HFF-Myc (cell line): ENCODE measurements at regions not wholly inside any gene's neighbourhood (a gene's known extent, or its start where the extent isn't known, plus 50 kb on each side); places are given as distances from the start of the nearest gene placed in this dataset.

Experiments used
- DNase-seq: peaks from one replicate; pipeline ENCODE4 v3.0.0-alpha.2; 2011; ENCODE audit warnings: low read depth; ENCODE audit errors: extremely low read depth
- H3K4me3 ChIP-seq: replicated peaks from 2 replicates; pipeline ENCODE4 v1.5.1; 2011; ENCODE audit warnings: low read depth, mild to moderate bottlenecking, control low read depth, low read length
- CTCF ChIP-seq: IDR thresholded peaks from 2 replicates; pipeline ENCODE4 v1.5.1; 2012; ENCODE audit warnings: mild to moderate bottlenecking, low read depth, low read length, control low read depth; ENCODE audit errors: missing control alignments

- no peak overlapping the region for H3K4me3 ChIP-seq
- DNase-seq, result no peak
- TF ChIP-seq CTCF, result no peak
Observed at GRCh38 chr20:39777610-39778009, 815.5 kb downstream of the DHX35 start.

GRCh38 chr20:39775110-39775509, 813.0 kb downstream of the DHX35 start:
- no peak overlapping the region for H3K4me3 ChIP-seq
- DNase-seq, result peak; percentile 71
- no peak for TF ChIP-seq CTCF

DNA sequence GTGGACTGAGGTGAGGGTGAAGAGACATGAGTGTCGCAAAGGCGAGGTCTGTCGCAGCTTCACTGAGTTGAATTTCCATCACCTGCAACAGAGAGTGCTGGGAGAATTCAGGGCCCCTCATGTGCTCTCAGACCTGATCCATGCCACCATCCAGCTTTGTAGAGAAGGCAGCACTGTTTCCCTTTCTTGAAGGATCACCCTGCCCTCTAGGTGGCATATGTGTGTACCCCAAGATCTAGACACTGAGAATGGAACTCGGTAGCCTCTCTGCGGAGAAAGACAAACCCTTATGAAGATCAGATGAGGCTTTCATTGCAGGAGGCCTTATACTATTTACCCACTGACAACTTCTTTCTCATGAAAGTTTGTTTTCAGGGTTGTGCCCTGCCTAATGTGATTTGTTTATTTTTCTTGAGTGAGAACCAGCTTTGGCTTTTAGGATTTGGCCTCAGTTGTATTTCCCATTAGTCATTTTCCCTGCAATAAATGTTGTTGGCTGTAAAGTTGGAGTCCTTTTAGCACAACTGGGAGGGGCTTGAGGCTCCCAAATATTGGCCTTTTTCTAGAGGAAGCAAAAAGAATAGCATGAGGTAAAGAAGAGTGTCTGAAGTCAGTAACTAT, 811.3 kb downstream of the DHX35 start:
- DNase-seq, result no peak
- TF ChIP-seq CTCF, result no peak

GRCh38 chr20:39767352-39767751, 805.2 kb downstream of the DHX35 start:
- H3K4me3 ChIP-seq, result no peak overlapping the region
- TF ChIP-seq CTCF, result no peak
- no peak for DNase-seq

More for the DNA sequence above, 811.3 kb downstream of the DHX35 start:
- H3K4me3 ChIP-seq, result no peak overlapping the region

GRCh38 chr20:39766333-39766732, 804.2 kb downstream of the DHX35 start:
- no peak overlapping the region for H3K4me3 ChIP-seq
- TF ChIP-seq CTCF, result no peak
- no peak for DNase-seq

- DNase-seq, result no peak
- TF ChIP-seq CTCF, result no peak
- no peak overlapping the region for H3K4me3 ChIP-seq
Observed at GRCh38 chr20:39762716-39763115, 800.6 kb downstream of the DHX35 start.

DNA sequence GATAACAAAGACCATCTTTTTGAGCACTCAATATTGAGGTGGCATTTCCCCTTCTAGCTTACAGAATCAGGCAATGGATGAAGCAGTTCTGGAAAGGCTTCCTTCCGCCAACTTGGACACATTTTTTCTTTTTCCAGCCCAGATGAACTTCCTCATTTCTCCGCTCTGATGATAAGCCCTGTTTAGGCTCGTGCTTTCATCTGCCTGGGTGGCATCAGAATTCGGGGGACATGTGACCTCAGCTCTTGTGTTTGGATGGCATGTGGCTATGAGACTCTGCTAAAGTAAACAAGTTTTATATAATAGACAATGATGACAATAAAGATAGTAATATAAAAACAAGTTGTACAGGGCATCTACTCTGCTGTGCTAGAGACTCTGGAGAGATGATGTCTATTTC, 796.7 kb downstream of the DHX35 start:
- no peak for TF ChIP-seq CTCF

More for the DNA sequence above, 796.7 kb downstream of the DHX35 start:
- no peak for DNase-seq
- no peak overlapping the region for H3K4me3 ChIP-seq
